Inferior parietal cortex (tissue), 1 donor: ENCODE measurements at regions not wholly inside any gene's neighbourhood (a gene's known extent, or its start where the extent isn't known, plus 50 kb on each side); places are given as distances from the start of the nearest gene placed in this dataset.

Source experiments
- DNase-seq: peaks from one replicate; pipeline ENCODE4 v3.0.0-alpha.2; 2016; ENCODE audit errors: extremely low spot score

GRCh38 chr3:111352585-111352984 lies 189.4 kb upstream of the CD96 start:
- DNase-seq, result no peak

- DNase-seq, result no peak
Observed at GRCh38 chr3:111359261-111360030, 182.6 kb upstream of the CD96 start.

GRCh38 chr3:111362381-111363009 lies 179.5 kb upstream of the CD96 start:
- no peak for DNase-seq

- DNase-seq, result no peak
Observed at GRCh38 chr3:111366515-111366914, 175.5 kb upstream of the CD96 start.

- no peak for DNase-seq
Observed at GRCh38 chr3:111368056-111368455, 173.9 kb upstream of the CD96 start.

GRCh38 chr3:111369958-111370357 lies 172.0 kb upstream of the CD96 start:
- DNase-seq, result no peak

- no peak for DNase-seq
Observed at GRCh38 chr3:111373239-111373638, 168.8 kb upstream of the CD96 start.

- DNase-seq, result no peak
Observed at GRCh38 chr3:111373861-111374260, 168.1 kb upstream of the CD96 start.

GRCh38 chr3:111385971-111386495 lies 156.0 kb upstream of the CD96 start:
- no peak for DNase-seq

- no peak for DNase-seq
Observed at GRCh38 chr3:111392894-111393398, 149.1 kb upstream of the CD96 start.

- no peak for DNase-seq
Observed at GRCh38 chr3:111412656-111413055, 129.3 kb upstream of the CD96 start.

GRCh38 chr3:111414531-111414930 lies 127.5 kb upstream of the CD96 start:
- no peak for DNase-seq

GRCh38 chr3:111415018-111415417 lies 127.0 kb upstream of the CD96 start:
- DNase-seq, result no peak

- DNase-seq, result no peak
Observed at GRCh38 chr3:111418391-111418790, 123.6 kb upstream of the CD96 start.

GRCh38 chr3:111428301-111428700 lies 113.7 kb upstream of the CD96 start:
- DNase-seq, result no peak

GRCh38 chr3:111434941-111435622 lies 106.9 kb upstream of the CD96 start:
- no peak for DNase-seq

- no peak for DNase-seq
Observed at GRCh38 chr3:111438283-111438682, 103.7 kb upstream of the CD96 start.

- DNase-seq, result no peak
Observed at GRCh38 chr3:111454551-111454950, 87.4 kb upstream of the CD96 start.

GRCh38 chr3:111465081-111465670 lies 76.8 kb upstream of the CD96 start:
- no peak for DNase-seq

- DNase-seq, result no peak
Observed at GRCh38 chr3:111470032-111470431, 72.0 kb upstream of the CD96 start.

- no peak for DNase-seq
Observed at GRCh38 chr3:111471831-111472230, 70.2 kb upstream of the CD96 start.

- no peak for DNase-seq
Observed at GRCh38 chr3:111472556-111472955, 69.4 kb upstream of the CD96 start.
